ENCODE measurements at regions not wholly inside any gene's neighbourhood (a gene's known extent, or its start where the extent isn't known, plus 50 kb on each side); places are given as distances from the start of the nearest gene placed in this dataset.

- Histone ChIP-seq H3K4ac (ENCODE audit: low read depth, low read length) (no peak overlapping the region), H3K4me2 (ENCODE audit: low read depth, low read length) (no peak overlapping the region), H3K9ac (ENCODE audit: low read depth, low read length) (no peak overlapping the region), H2BK20ac (ENCODE audit: low read depth, low read length) (no peak overlapping the region), H3K4me1 (ENCODE audit: control insufficient read depth, insufficient read depth, low read length) (no peaks in the 10 kb centered on the region), H2BK15ac (ENCODE audit: low read depth, low read length) (no peak overlapping the region), H4K91ac (ENCODE audit: insufficient read depth, low read depth, low read length) (no peak overlapping the region), H3K79me1 (ENCODE audit: low read depth in 1 of 2, low read length in 2 of 2) (no peaks in the 10 kb centered on the region), H3K23ac (ENCODE audit: low read depth, low read length) (no peak overlapping the region), H4K20me1 (ENCODE audit: insufficient read depth, low read length) (no peaks in the 10 kb centered on the region), H2BK120ac (ENCODE audit: low read depth, low read length) (no peak overlapping the region), H3K18ac (ENCODE audit: low read depth, low read length) (no peak overlapping the region), H3K27ac (ENCODE audit: insufficient read depth, low read length) (no peak overlapping the region), H4K5ac (ENCODE audit: low read depth, low read length) (no peak overlapping the region), H3K36me3 (ENCODE audit: control insufficient read depth, insufficient read depth, low read length) (no peaks in the 10 kb centered on the region), H2AK9ac (replicated peaks; ENCODE audit: low read depth, low read length, poor library complexity) (no peak overlapping the region), H2BK5ac (ENCODE audit: low read depth, low read length, poor library complexity, severe bottlenecking) (no peak overlapping the region), H2AK5ac (ENCODE audit: low read depth, low read length) (no peak overlapping the region), H3K9me3 (ENCODE audit: control insufficient read depth, insufficient read depth, low read length) (no peaks in the 10 kb centered on the region), H3K4me3 (ENCODE audit: insufficient read depth, low read depth, low read length) (no peak overlapping the region), H3K56ac (ENCODE audit: extremely low read depth, insufficient read depth, low read length) (no peak overlapping the region), H4K8ac (ENCODE audit: low read depth in 2 of 2, low read length in 2 of 2) (no peak overlapping the region), H3K9me1 (ENCODE audit: insufficient read depth, low read length) (no peaks in the 10 kb centered on the region; the same call in 1 of the 2 replicates), H3K27me3 (ENCODE audit: control insufficient read depth, insufficient read depth, low read length) (no peaks in the 10 kb centered on the region), H2AFZ (replicated peaks; ENCODE audit: low read length, poor library complexity) (no peak overlapping the region), H3K14ac (replicated peaks; ENCODE audit: low read depth, low read length) (no peak overlapping the region)
- dilution Hi-C loops (cut with HindIII; ENCODE audit: low sequenced_read_pairs, unreplicated experiment), result no loop called here
- BruUV-seq (replicated peaks), result no TSS peak
- ChIA-PET CTCF (no interaction called here), POLR2A (ENCODE audit: unreplicated experiment) (no interaction called here)
- 92% methylated on average over 3 of the region's 6 CpGs; no CpG with 5 or more reads in 1 of the 2 experiments for WGBS, 2 experiments (ENCODE audit: extremely low coverage in 2 of 2, insufficient read length in 1 of 2)
- DNase-seq (no peak), ATAC-seq (ENCODE audit: low read depth) (no peak)
- TF ChIP-seq CHD1 (IDR thresholded peaks at IDR 0.05; ENCODE audit: low read depth, low read length) (no peak), RAD21 (IDR thresholded peaks at IDR 0.05; ENCODE audit: low read length) (no peak), BHLHE40 (IDR thresholded peaks at IDR 0.05; ENCODE audit: low read depth, low read length) (no peak)
- in situ Hi-C loops (cut with MboI; ENCODE audit: low sequenced_read_pairs), result no loop called here
- intact Hi-C loops (cut with micrococcal nuclease), result no loop called here
These were observed 78.8 kb upstream of the NEDD4L start for GRCh38 chr18:57965246-57965645.

Data from IMR-90 (cell line).